ENCODE measurements at regions not wholly inside any gene's neighbourhood (a gene's known extent, or its start where the extent isn't known, plus 50 kb on each side); places are given as distances from the start of the nearest gene placed in this dataset.

- no peaks in the 10 kb centered on the region for H3K27me3 ChIP-seq (ENCODE audit: control insufficient read depth in 1 of 2, insufficient read depth in 2 of 2, low read length in 2 of 2)
- 89 to 94% methylated on average over 2 of the region's 2 CpGs for WGBS, 2 donors
Measured at GRCh38 chr2:81624825-81625224, 1320.3 kb upstream of the LRRTM1 start.

GRCh38 chr2:81600088-81600487 lies 1295.5 kb upstream of the LRRTM1 start:
- no peaks in the 10 kb centered on the region for H3K4me1 ChIP-seq (ENCODE audit: control insufficient read depth in 2 of 2, insufficient read depth in 2 of 2, low read length in 1 of 2)
- 84 to 87% methylated on average over 1 of the region's 1 CpG for WGBS, 2 donors
- no peaks in the 10 kb centered on the region for H3K36me3 ChIP-seq (ENCODE audit: control insufficient read depth in 2 of 2, insufficient read depth in 2 of 2, low read length in 1 of 2)
- H3K4me3 ChIP-seq (ENCODE audit: low read depth in 1 of 2, low read length in 2 of 2): no peak overlapping the region
- H3K9me3 ChIP-seq (ENCODE audit: control insufficient read depth in 2 of 2, insufficient read depth in 1 of 2, low read depth in 1 of 2, low read length in 1 of 2): no peaks in the 10 kb centered on the region
- H3K27me3 ChIP-seq (ENCODE audit: control insufficient read depth in 1 of 2, insufficient read depth in 2 of 2, low read length in 2 of 2): no peaks in the 10 kb centered on the region
- H3K27ac ChIP-seq (ENCODE audit: low read depth in 2 of 2, low read length in 1 of 2): no peak overlapping the region

More at GRCh38 chr2:81624825-81625224, 1320.3 kb upstream of the LRRTM1 start:
- H3K4me1 ChIP-seq (ENCODE audit: control insufficient read depth in 2 of 2, insufficient read depth in 2 of 2, low read length in 1 of 2): no peaks in the 10 kb centered on the region
- H3K36me3 ChIP-seq (ENCODE audit: control insufficient read depth in 2 of 2, insufficient read depth in 2 of 2, low read length in 1 of 2): no peaks in the 10 kb centered on the region
- no peak overlapping the region for H3K4me3 ChIP-seq (ENCODE audit: low read depth in 1 of 2, low read length in 2 of 2)
- H3K9me3 ChIP-seq (ENCODE audit: control insufficient read depth in 2 of 2, insufficient read depth in 1 of 2, low read depth in 1 of 2, low read length in 1 of 2): no peaks in the 10 kb centered on the region
- no peak overlapping the region for H3K27ac ChIP-seq (ENCODE audit: low read depth in 2 of 2, low read length in 1 of 2)

GRCh38 chr2:81598453-81598852 lies 1293.9 kb upstream of the LRRTM1 start:
- H3K4me1 ChIP-seq (ENCODE audit: control insufficient read depth in 2 of 2, insufficient read depth in 2 of 2, low read length in 1 of 2): no peaks in the 10 kb centered on the region
- H3K4me3 ChIP-seq (ENCODE audit: low read depth in 1 of 2, low read length in 2 of 2): no peak overlapping the region
- H3K27me3 ChIP-seq (ENCODE audit: control insufficient read depth in 1 of 2, insufficient read depth in 2 of 2, low read length in 2 of 2): no peaks in the 10 kb centered on the region
- 74 to 79% methylated on average over 5 of the region's 5 CpGs for WGBS, 2 donors
- no peak overlapping the region for H3K27ac ChIP-seq (ENCODE audit: low read depth in 2 of 2, low read length in 1 of 2)
- H3K36me3 ChIP-seq (ENCODE audit: control insufficient read depth in 2 of 2, insufficient read depth in 2 of 2, low read length in 1 of 2): no peaks in the 10 kb centered on the region
- H3K9me3 ChIP-seq (ENCODE audit: control insufficient read depth in 2 of 2, insufficient read depth in 1 of 2, low read depth in 1 of 2, low read length in 1 of 2): no peaks in the 10 kb centered on the region

GRCh38 chr2:81589406-81589805 lies 1284.9 kb upstream of the LRRTM1 start:
- Histone ChIP-seq H3K27me3 (ENCODE audit: control insufficient read depth in 1 of 2, insufficient read depth in 2 of 2, low read length in 2 of 2) (no peaks in the 10 kb centered on the region), H3K4me3 (ENCODE audit: low read depth in 1 of 2, low read length in 2 of 2) (no peak overlapping the region), H3K4me1 (ENCODE audit: control insufficient read depth in 2 of 2, insufficient read depth in 2 of 2, low read length in 1 of 2) (no peaks in the 10 kb centered on the region), H3K9me3 (ENCODE audit: control insufficient read depth in 2 of 2, insufficient read depth in 1 of 2, low read depth in 1 of 2, low read length in 1 of 2) (no peaks in the 10 kb centered on the region), H3K36me3 (ENCODE audit: control insufficient read depth in 2 of 2, insufficient read depth in 2 of 2, low read length in 1 of 2) (no peaks in the 10 kb centered on the region), H3K27ac (ENCODE audit: low read depth in 2 of 2, low read length in 1 of 2) (no peak overlapping the region)
- 64% methylated on average over 2 of the region's 2 CpGs for WGBS, 2 donors

GRCh38 chr2:81583311-81584108 lies 1279.0 kb upstream of the LRRTM1 start:
- WGBS, 2 donors: 86 to 91% methylated on average over 20 of the region's 20 CpGs
- Histone ChIP-seq H3K27me3 (ENCODE audit: control insufficient read depth in 1 of 2, insufficient read depth in 2 of 2, low read length in 2 of 2) (no peaks in the 10 kb centered on the region), H3K9me3 (ENCODE audit: control insufficient read depth in 2 of 2, insufficient read depth in 1 of 2, low read depth in 1 of 2, low read length in 1 of 2) (peaks cover 0 to 4% of the 10 kb centered on the region in 2 donors), H3K4me3 (ENCODE audit: low read depth in 1 of 2, low read length in 2 of 2) (no peak overlapping the region), H3K36me3 (ENCODE audit: control insufficient read depth in 2 of 2, insufficient read depth in 2 of 2, low read length in 1 of 2) (no peaks in the 10 kb centered on the region), H3K27ac (ENCODE audit: low read depth in 2 of 2, low read length in 1 of 2) (no peak overlapping the region), H3K4me1 (ENCODE audit: control insufficient read depth in 2 of 2, insufficient read depth in 2 of 2, low read length in 1 of 2) (no peaks in the 10 kb centered on the region)

- H3K9me3 ChIP-seq (ENCODE audit: control insufficient read depth in 2 of 2, insufficient read depth in 1 of 2, low read depth in 1 of 2, low read length in 1 of 2): no peaks in the 10 kb centered on the region
- H3K4me1 ChIP-seq (ENCODE audit: control insufficient read depth in 2 of 2, insufficient read depth in 2 of 2, low read length in 1 of 2): no peaks in the 10 kb centered on the region
- no peak overlapping the region for H3K27ac ChIP-seq (ENCODE audit: low read depth in 2 of 2, low read length in 1 of 2)
- WGBS, 2 donors: 35 to 51% methylated on average over 2 of the region's 2 CpGs
- no peak overlapping the region for H3K4me3 ChIP-seq (ENCODE audit: low read depth in 1 of 2, low read length in 2 of 2)
- no peaks in the 10 kb centered on the region for H3K27me3 ChIP-seq (ENCODE audit: control insufficient read depth in 1 of 2, insufficient read depth in 2 of 2, low read length in 2 of 2)
- H3K36me3 ChIP-seq (ENCODE audit: control insufficient read depth in 2 of 2, insufficient read depth in 2 of 2, low read length in 1 of 2): no peaks in the 10 kb centered on the region
Measured at GRCh38 chr2:81576713-81577112, 1272.2 kb upstream of the LRRTM1 start.

GRCh38 chr2:81551040-81551634 lies 1246.6 kb upstream of the LRRTM1 start:
- H3K4me1 ChIP-seq (ENCODE audit: control insufficient read depth in 2 of 2, insufficient read depth in 2 of 2, low read length in 1 of 2): no peaks in the 10 kb centered on the region
- WGBS, 2 donors: 78 to 81% methylated on average over 3 of the region's 3 CpGs
- H3K27ac ChIP-seq (ENCODE audit: low read depth in 2 of 2, low read length in 1 of 2): no peak overlapping the region
- H3K9me3 ChIP-seq (ENCODE audit: control insufficient read depth in 2 of 2, insufficient read depth in 1 of 2, low read depth in 1 of 2, low read length in 1 of 2): no peaks in the 10 kb centered on the region
- no peaks in the 10 kb centered on the region for H3K36me3 ChIP-seq (ENCODE audit: control insufficient read depth in 2 of 2, insufficient read depth in 2 of 2, low read length in 1 of 2)
- no peaks in the 10 kb centered on the region for H3K27me3 ChIP-seq (ENCODE audit: control insufficient read depth in 1 of 2, insufficient read depth in 2 of 2, low read length in 2 of 2)
- H3K4me3 ChIP-seq (ENCODE audit: low read depth in 1 of 2, low read length in 2 of 2): no peak overlapping the region

GRCh38 chr2:81550277-81550676 lies 1245.7 kb upstream of the LRRTM1 start:
- no peaks in the 10 kb centered on the region for H3K27me3 ChIP-seq (ENCODE audit: control insufficient read depth in 1 of 2, insufficient read depth in 2 of 2, low read length in 2 of 2)
- no peak overlapping the region for H3K4me3 ChIP-seq (ENCODE audit: low read depth in 1 of 2, low read length in 2 of 2)
- no peaks in the 10 kb centered on the region for H3K36me3 ChIP-seq (ENCODE audit: control insufficient read depth in 2 of 2, insufficient read depth in 2 of 2, low read length in 1 of 2)
- H3K9me3 ChIP-seq (ENCODE audit: control insufficient read depth in 2 of 2, insufficient read depth in 1 of 2, low read depth in 1 of 2, low read length in 1 of 2): no peaks in the 10 kb centered on the region
- H3K4me1 ChIP-seq (ENCODE audit: control insufficient read depth in 2 of 2, insufficient read depth in 2 of 2, low read length in 1 of 2): no peaks in the 10 kb centered on the region
- H3K27ac ChIP-seq (ENCODE audit: low read depth in 2 of 2, low read length in 1 of 2): no peak overlapping the region
- 75 to 82% methylated on average over 3 of the region's 3 CpGs for WGBS, 2 donors

- Histone ChIP-seq H3K9me3 (ENCODE audit: control insufficient read depth in 2 of 2, insufficient read depth in 1 of 2, low read depth in 1 of 2, low read length in 1 of 2) (no peaks in the 10 kb centered on the region), H3K36me3 (ENCODE audit: control insufficient read depth in 2 of 2, insufficient read depth in 2 of 2, low read length in 1 of 2) (no peaks in the 10 kb centered on the region), H3K27ac (ENCODE audit: low read depth in 2 of 2, low read length in 1 of 2) (no peak overlapping the region), H3K4me1 (ENCODE audit: control insufficient read depth in 2 of 2, insufficient read depth in 2 of 2, low read length in 1 of 2) (no peaks in the 10 kb centered on the region), H3K27me3 (ENCODE audit: control insufficient read depth in 1 of 2, insufficient read depth in 2 of 2, low read length in 2 of 2) (no peaks in the 10 kb centered on the region), H3K4me3 (ENCODE audit: low read depth in 1 of 2, low read length in 2 of 2) (no peak overlapping the region)
- 78 to 87% methylated on average over 5 of the region's 5 CpGs for WGBS, 2 donors
Measured at GRCh38 chr2:81549646-81550045, 1245.1 kb upstream of the LRRTM1 start.

GRCh38 chr2:81545626-81546025 lies 1241.1 kb upstream of the LRRTM1 start:
- Histone ChIP-seq H3K27ac (ENCODE audit: low read depth in 2 of 2, low read length in 1 of 2) (no peak overlapping the region), H3K4me1 (ENCODE audit: control insufficient read depth in 2 of 2, insufficient read depth in 2 of 2, low read length in 1 of 2) (no peaks in the 10 kb centered on the region), H3K27me3 (ENCODE audit: control insufficient read depth in 1 of 2, insufficient read depth in 2 of 2, low read length in 2 of 2) (no peaks in the 10 kb centered on the region), H3K4me3 (ENCODE audit: low read depth in 1 of 2, low read length in 2 of 2) (no peak overlapping the region), H3K9me3 (ENCODE audit: control insufficient read depth in 2 of 2, insufficient read depth in 1 of 2, low read depth in 1 of 2, low read length in 1 of 2) (no peaks in the 10 kb centered on the region), H3K36me3 (ENCODE audit: control insufficient read depth in 2 of 2, insufficient read depth in 2 of 2, low read length in 1 of 2) (no peaks in the 10 kb centered on the region)
- WGBS, 2 donors: 72 to 75% methylated on average over 2 of the region's 2 CpGs

Data from esophagus (tissue), 2 donors.